DOHH2 (cell line): ENCODE measurements at regions not wholly inside any gene's neighbourhood (a gene's known extent, or its start where the extent isn't known, plus 50 kb on each side); places are given as distances from the start of the nearest gene placed in this dataset.

Experiments
- CTCF ChIP-seq: fragments of 200-600 bp; sonication (generic); IDR thresholded peaks from one replicate; pipeline ENCODE4 v1.5.1; 2014; ENCODE audit warnings: antibody characterized with exemption, mild to moderate bottlenecking, low read depth, low read length; ENCODE audit not compliant: poor library complexity, severe bottlenecking
- EZH2phosphoT487 ChIP-seq: fragments of 200-600 bp; sonication (generic); IDR thresholded peaks from 2 replicates; pipeline ENCODE4 v1.6.1; 2017; ENCODE audit warnings: borderline replicate concordance, mild to moderate bottlenecking, antibody characterized with exemption, low read length, moderate library complexity, mixed read lengths

GRCh38 chr12:42701084-42701483 lies 111.5 kb upstream of the PRICKLE1 start:
- TF ChIP-seq EZH2phosphoT487, result no peak
- TF ChIP-seq CTCF, result no peak
